ENCODE measurements at regions not wholly inside any gene's neighbourhood (a gene's known extent, or its start where the extent isn't known, plus 50 kb on each side); places are given as distances from the start of the nearest gene placed in this dataset.

GRCh38 chrX:912677-913076 is 282.1 kb downstream of the SHOX start:
- TF ChIP-seq CTCF (IDR thresholded peaks at IDR 0.05 in 8 of 11, conservative IDR thresholded peaks at IDR 0.05 in 3 of 11) (no peak), POLR2A (IDR thresholded peaks at IDR 0.05) (no peak)
